Fibroblast of skin of scalp (primary cell): ENCODE measurements at regions not wholly inside any gene's neighbourhood (a gene's known extent, or its start where the extent isn't known, plus 50 kb on each side); places are given as distances from the start of the nearest gene placed in this dataset.
A peak's percentile ranks its signal among the peaks of the same experiment; 100 is the strongest.

Experiments used
- DNase-seq: peaks from one replicate; pipeline ENCODE4 v3.0.0-alpha.2; 2013

DNA sequence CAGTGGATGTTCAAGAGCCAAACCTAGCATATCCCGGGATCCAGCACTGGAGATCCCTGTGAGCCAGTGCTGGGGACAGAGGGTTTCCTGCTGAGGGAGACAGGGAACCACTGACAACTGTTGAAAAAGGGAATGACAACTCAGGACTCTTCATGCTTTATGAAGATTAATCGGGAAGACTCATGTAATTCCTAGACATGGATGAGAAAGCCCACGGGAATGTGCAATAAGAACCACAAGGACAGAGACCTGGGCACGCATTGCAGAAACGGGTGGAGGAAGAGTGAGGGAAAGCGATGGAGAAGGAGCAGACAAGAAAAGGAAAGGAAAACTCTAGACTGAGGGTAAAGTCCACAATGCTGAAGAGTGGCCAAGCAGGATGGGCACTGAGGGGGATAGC, 296.0 kb downstream of the PCNX1 start:
- peak; percentile 69 for DNase-seq

DNA sequence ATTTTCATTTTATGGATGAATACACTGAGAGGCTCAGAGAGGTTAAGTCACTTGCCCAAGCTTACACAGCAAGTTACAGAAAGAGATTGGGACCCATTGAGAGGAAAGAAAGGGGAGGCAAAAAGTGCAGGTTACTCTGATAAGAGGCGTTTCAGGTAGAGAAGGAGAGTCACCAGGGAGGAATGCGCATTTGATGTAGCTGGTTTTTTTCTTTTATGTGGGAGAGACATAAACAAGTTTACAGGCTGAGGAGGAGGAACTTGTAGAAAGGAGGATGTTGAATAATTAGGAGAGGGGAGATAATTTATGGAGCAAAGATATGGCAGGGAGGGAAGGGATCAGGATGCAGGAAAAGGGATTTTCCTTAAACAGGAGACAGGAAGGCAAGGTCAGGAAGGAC, 297.0 kb downstream of the PCNX1 start:
- DNase-seq: no peak

- DNase-seq: no peak
Observed at GRCh38 chr14:71204768-71205167, 297.5 kb downstream of the PCNX1 start.

GRCh38 chr14:71206123-71206522, 298.9 kb downstream of the PCNX1 start:
- DNase-seq: no peak

DNA sequence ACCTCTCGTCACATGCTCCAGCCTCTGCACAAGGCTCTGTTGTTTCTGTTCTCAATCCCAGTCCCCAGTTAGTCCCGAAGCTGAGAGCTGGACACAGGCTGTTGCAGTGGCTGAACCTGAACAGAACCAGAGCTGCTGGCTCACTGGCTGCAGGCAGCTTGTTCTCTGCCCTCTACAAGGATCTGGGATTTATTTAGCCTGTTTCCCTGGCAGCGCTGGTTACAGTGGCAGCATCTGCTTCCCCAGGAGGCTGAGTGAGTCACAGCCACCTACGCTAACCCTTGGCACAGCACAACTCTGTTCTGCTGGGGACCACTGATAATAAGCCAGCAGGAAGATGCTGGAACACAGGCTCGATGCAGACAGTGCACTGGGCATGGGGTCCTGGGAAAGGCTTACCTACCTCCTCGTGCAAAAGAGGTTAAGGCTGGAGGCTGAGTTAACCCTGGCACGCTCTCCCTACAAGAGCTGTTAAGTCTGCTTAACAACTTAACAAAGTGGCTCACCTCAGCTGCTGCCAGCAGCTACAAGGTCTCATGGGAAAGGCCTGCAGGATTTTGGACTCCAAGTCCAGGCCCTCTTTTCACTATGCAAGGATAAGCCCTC, 299.6 kb downstream of the PCNX1 start:
- DNase-seq: peak; percentile 49

DNA sequence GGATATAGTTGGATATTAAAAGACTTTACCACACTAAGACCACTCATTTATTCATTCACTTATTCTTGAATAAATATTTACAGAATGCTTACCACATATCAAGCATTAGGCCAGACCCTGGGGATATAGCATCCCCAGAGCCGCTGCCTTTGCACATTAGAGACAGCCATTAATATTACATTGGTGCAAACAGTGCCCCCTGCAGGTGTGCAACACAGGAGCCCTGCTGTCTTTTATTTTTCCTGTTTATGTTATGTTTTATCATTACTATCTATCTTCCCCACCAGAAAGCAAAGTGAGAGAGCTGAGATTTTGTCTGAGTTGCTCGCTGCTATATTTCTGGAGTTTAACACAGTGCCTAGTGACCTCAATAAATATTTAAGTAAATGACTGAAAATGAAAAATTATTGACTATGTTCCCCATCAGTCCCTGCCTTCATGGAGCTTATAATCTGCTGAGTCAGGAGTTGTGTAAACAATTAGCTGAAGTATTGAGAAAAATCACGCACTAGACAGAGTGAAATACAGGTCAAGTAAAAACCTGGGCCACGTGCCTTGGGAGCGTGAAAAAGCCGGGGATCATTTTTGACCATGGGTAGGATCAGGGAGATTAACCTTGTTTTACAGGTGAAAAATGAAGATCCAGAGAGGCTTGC, 301.6 kb downstream of the PCNX1 start:
- DNase-seq: no peak

- no peak for DNase-seq
Observed at GRCh38 chr14:71209888-71210287, 302.6 kb downstream of the PCNX1 start.

DNA sequence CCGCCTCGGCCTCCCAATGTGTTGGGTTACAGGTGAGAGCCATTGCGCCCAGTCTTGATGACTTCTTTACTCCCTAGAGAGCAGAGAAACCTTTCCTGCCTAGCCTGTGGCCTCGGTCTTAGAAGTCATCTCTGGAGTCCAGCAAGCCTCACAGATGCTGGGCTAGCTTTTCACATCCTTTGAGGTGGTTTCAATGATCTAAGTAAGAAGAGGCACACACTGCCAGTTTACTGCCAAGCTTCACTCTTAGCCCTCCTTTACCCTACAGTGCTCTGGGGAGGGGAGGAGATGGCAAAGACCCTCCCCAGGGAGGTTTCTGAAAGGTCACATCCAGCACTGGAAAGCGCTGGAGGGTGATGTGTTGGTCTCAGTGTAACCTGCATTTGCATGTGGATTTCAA, 304.8 kb downstream of the PCNX1 start:
- DNase-seq: no peak

DNA sequence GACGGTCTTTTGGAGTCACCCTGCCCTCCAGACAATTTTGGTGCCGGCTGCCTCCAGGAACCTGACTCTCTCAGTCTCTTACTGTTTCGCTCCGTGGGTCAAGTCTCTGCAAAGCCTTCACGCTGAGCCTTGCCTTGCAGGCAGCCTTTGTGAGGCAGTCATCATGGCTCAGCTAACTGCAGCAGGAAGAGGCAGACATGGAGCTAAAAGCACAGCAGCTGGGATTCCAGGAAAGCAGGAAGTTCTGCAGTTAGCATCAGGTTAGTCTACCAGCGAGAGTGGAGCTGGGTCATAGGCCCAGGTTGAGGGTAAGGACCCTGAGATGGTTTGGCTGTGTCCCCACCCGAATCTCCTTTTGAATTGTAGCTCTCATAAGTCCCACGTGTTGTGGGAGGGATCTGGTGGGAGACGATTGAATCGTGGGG, 305.4 kb downstream of the PCNX1 start:
- no peak for DNase-seq

DNA sequence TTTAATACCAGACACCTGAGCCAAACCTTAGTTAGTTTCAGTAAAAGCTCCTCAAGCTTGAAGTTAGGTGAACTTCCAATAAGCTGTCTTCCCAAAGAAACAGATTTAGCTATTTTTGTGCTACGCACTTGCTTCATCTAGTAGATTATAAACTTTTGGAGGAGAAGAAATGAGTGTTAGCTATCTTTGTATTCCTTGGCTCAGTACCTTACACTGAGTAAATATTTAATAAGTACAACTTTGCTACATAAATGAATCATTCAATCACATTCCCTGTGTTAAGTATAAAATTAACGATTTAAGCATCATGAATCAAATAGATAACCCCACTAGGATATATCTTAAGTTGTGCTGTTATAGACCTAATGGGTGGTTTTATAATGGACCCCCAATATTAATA, 307.0 kb downstream of the PCNX1 start:
- DNase-seq: no peak

DNA sequence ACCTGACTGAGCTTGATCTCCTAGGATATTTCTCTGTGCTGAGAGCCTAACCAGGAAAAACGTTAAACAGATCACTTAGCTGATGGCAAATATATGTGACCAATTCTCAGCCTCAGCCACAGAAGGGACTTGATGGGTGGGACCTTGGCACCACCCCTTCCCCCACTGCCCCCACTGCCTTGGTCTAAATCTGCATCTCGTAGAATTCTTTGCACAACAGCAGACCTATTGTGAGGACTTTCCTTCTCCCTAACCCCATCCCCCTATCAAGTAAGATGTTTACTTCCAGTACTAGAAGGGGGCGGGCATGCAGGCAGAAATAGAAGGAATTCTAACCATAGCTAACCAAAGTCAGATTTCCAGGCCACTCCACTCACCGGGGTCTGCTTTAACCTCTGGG, 313.2 kb downstream of the PCNX1 start:
- DNase-seq: no peak

DNA sequence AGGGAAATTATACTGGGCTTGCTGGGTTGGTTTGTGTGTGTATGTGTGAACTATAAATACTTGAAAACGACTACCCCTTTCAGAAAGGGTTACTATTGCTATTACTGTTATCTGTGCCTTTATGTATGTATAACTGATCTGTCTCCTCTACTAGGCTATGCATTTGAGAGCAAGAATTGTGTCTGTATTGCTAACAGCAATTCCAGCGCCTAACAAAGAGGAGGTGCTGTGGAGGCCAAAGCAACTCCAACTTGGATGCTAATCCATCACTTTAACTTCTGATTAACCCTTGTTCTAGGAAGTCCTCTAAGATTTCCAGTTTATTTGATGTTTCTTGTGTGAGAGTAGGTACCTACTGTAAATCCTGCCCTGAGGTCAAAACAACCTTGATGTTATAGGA, 313.9 kb downstream of the PCNX1 start:
- DNase-seq: no peak

DNA sequence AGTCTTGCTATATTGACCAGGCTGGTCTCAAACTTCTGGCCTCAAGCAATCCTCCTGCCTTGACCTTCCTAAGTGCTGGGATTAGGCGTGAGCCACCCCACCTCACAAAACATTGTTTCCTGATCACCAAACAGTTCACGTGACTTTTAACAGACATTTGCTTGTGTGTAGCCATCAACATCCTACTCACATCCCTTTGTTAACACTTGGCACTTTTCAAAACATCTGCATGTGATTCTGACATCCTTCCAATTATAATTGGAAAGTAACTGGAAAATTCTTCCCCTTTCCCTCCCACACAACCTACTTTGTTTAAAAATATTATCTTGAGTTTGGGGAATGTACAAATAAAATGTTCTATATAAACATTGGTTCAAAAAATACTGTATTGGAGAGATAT, 317.9 kb downstream of the PCNX1 start:
- no peak for DNase-seq

GRCh38 chr14:71228711-71229110, 321.5 kb downstream of the PCNX1 start:
- DNase-seq: no peak

DNA sequence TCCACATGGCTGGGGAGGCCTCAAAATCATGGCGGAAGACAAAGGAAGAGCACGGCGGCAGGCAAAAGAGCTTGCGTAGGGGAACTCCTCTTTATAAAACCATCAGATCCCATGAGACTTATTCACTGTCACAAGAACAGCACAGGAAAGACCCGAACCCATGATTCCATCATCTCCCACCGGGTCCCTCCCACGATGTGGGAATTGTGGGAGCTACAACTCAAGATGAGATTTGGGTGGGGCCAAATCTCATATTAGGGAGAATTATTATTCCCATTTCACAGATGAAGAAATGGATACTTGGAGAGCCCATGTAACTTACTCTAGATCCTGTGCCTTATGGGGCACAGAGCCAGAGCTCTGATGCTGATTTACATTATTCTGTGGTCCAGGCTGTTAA, 322.6 kb downstream of the PCNX1 start:
- no peak for DNase-seq

GRCh38 chr14:71230897-71231296, 323.6 kb downstream of the PCNX1 start:
- DNase-seq: no peak

GRCh38 chr14:71231521-71232393, 324.5 kb downstream of the PCNX1 start:
- no peak for DNase-seq

GRCh38 chr14:71232506-71232905, 325.2 kb downstream of the PCNX1 start:
- no peak for DNase-seq

- peak; percentile 64 for DNase-seq
Observed at GRCh38 chr14:71235875-71236274, 328.6 kb downstream of the PCNX1 start.

GRCh38 chr14:71236487-71236886, 329.2 kb downstream of the PCNX1 start:
- no peak for DNase-seq

- no peak for DNase-seq
Observed at GRCh38 chr14:71237556-71237955, 330.3 kb downstream of the PCNX1 start.

GRCh38 chr14:71238835-71239234, 331.6 kb downstream of the PCNX1 start:
- no peak for DNase-seq

DNA sequence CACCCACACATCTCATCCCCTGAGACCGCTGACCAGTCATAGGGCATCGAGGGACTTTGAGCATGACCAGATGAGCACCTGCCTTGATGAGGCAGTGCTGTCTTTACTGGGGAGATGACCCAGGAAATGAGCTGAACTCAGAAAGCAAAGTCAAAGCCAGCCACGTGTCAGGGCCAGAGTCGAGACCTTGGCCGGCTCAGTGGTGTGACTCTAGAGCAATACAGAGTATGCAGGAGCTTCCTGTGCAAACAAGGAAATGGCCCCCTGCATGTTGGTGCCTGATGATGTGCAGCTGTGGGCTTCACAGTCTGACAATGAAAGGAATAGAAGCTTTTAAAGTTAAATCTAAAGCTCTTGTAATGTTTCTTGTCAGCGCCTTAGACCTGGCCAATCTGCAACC, 332.9 kb downstream of the PCNX1 start:
- DNase-seq: no peak
